ENCODE measurements at regions not wholly inside any gene's neighbourhood (a gene's known extent, or its start where the extent isn't known, plus 50 kb on each side); places are given as distances from the start of the nearest gene placed in this dataset.
A peak's percentile ranks its signal among the peaks of the same experiment; 100 is the strongest.

GRCh38 chr11:11095831-11096723 is 238.2 kb upstream of the ZBED5 start:
- DNase-seq, result peak; percentile 11
- Histone ChIP-seq H3K9me3 (ENCODE audit: severe bottlenecking) (peaks cover 4% of the 10 kb centered on the region), H3K27me3 (ENCODE audit: insufficient read depth, low read depth, severe bottlenecking) (no peaks in the 10 kb centered on the region), H3K36me3 (no peaks in the 10 kb centered on the region), H3K4me3 (ENCODE audit: low read depth, low read length) (no peak overlapping the region), H3K27ac (no peak overlapping the region)
- TF ChIP-seq, protein P1, sequence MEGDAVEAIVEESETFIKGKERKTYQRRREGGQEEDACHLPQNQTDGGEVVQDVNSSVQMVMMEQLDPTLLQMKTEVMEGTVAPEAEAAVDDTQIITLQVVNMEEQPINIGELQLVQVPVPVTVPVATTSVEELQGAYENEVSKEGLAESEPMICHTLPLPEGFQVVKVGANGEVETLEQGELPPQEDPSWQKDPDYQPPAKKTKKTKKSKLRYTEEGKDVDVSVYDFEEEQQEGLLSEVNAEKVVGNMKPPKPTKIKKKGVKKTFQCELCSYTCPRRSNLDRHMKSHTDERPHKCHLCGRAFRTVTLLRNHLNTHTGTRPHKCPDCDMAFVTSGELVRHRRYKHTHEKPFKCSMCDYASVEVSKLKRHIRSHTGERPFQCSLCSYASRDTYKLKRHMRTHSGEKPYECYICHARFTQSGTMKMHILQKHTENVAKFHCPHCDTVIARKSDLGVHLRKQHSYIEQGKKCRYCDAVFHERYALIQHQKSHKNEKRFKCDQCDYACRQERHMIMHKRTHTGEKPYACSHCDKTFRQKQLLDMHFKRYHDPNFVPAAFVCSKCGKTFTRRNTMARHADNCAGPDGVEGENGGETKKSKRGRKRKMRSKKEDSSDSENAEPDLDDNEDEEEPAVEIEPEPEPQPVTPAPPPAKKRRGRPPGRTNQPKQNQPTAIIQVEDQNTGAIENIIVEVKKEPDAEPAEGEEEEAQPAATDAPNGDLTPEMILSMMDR (IDR thresholded peaks at IDR 0.05; ENCODE audit: low read depth, low read length), result no peak

GRCh38 chr11:11090495-11090894 is 232.6 kb upstream of the ZBED5 start:
- no peaks in the 10 kb centered on the region for H3K27me3 ChIP-seq (ENCODE audit: insufficient read depth, low read depth, severe bottlenecking)
- no peaks in the 10 kb centered on the region for H3K36me3 ChIP-seq
- TF ChIP-seq, protein P1 (IDR thresholded peaks at IDR 0.05; ENCODE audit: low read depth, low read length), result no peak
- DNase-seq, result no peak
- H3K9me3 ChIP-seq (ENCODE audit: severe bottlenecking), result peaks cover 4% of the 10 kb centered on the region
- H3K4me3 ChIP-seq (ENCODE audit: low read depth, low read length), result no peak overlapping the region
- no peak overlapping the region for H3K27ac ChIP-seq

GRCh38 chr11:11089805-11090204 is 232.0 kb upstream of the ZBED5 start:
- no peaks in the 10 kb centered on the region for H3K36me3 ChIP-seq
- TF ChIP-seq, protein P1 (IDR thresholded peaks at IDR 0.05; ENCODE audit: low read depth, low read length), result no peak
- no peak overlapping the region for H3K4me3 ChIP-seq (ENCODE audit: low read depth, low read length)
- no peaks in the 10 kb centered on the region for H3K27me3 ChIP-seq (ENCODE audit: insufficient read depth, low read depth, severe bottlenecking)
- no peak overlapping the region for H3K27ac ChIP-seq
- DNase-seq, result no peak
- H3K9me3 ChIP-seq (ENCODE audit: severe bottlenecking), result peaks cover 4% of the 10 kb centered on the region

- Histone ChIP-seq H3K9me3 (ENCODE audit: severe bottlenecking) (peaks cover 4% of the 10 kb centered on the region), H3K27ac (no peak overlapping the region), H3K27me3 (ENCODE audit: insufficient read depth, low read depth, severe bottlenecking) (no peaks in the 10 kb centered on the region), H3K36me3 (no peaks in the 10 kb centered on the region), H3K4me3 (ENCODE audit: low read depth, low read length) (no peak overlapping the region)
- TF ChIP-seq, protein P1 (IDR thresholded peaks at IDR 0.05; ENCODE audit: low read depth, low read length), result no peak
- DNase-seq, result no peak
Measured at GRCh38 chr11:11086979-11087378, 229.1 kb upstream of the ZBED5 start.

- no peak for DNase-seq
- H3K27ac ChIP-seq, result no peak overlapping the region
- no peaks in the 10 kb centered on the region for H3K36me3 ChIP-seq
- TF ChIP-seq, protein P1 (IDR thresholded peaks at IDR 0.05; ENCODE audit: low read depth, low read length), result no peak
- no peaks in the 10 kb centered on the region for H3K9me3 ChIP-seq (ENCODE audit: severe bottlenecking)
- H3K27me3 ChIP-seq (ENCODE audit: insufficient read depth, low read depth, severe bottlenecking), result no peaks in the 10 kb centered on the region
- H3K4me3 ChIP-seq (ENCODE audit: low read depth, low read length), result no peak overlapping the region
Measured at GRCh38 chr11:11085580-11085979, 227.7 kb upstream of the ZBED5 start.
